Astrocyte of the spinal cord (primary cell): ENCODE measurements at regions not wholly inside any gene's neighbourhood (a gene's known extent, or its start where the extent isn't known, plus 50 kb on each side); places are given as distances from the start of the nearest gene placed in this dataset.

Experiments
- DNase-seq: peaks from one replicate; pipeline ENCODE4 v3.0.0; 2011; ENCODE audit warnings: low read depth, low spot score
- H3K4me3 ChIP-seq: 2 replicates; pipeline ENCODE4 v1.5.1; 2011; ENCODE audit warnings: low read depth, mild to moderate bottlenecking, low read length, moderate library complexity
- CTCF ChIP-seq: IDR thresholded peaks from 2 replicates; pipeline ENCODE4 v1.5.1; 2012; ENCODE audit warnings: low read depth, mild to moderate bottlenecking, low read length, inconsistent platforms
- in situ Hi-C: cut with HindIII; loops from 2 replicates; pipeline ENCODE4 v1.10.0; 2017; ENCODE audit warnings: low sequenced_read_pairs

- in situ Hi-C loops: no loop called here
- DNase-seq: no peak
- no peak overlapping the region for H3K4me3 ChIP-seq
- no peak for TF ChIP-seq CTCF
These were observed 78.8 kb downstream of the INSIG2 start for GRCh38 chr2:118167026-118167425.

GRCh38 chr2:118166242-118166641, 78.0 kb downstream of the INSIG2 start:
- no peak overlapping the region for H3K4me3 ChIP-seq
- no peak for DNase-seq
- no peak for TF ChIP-seq CTCF
- in situ Hi-C loops: no loop called here

- in situ Hi-C loops: no loop called here
- no peak overlapping the region for H3K4me3 ChIP-seq
- no peak for DNase-seq
- TF ChIP-seq CTCF: no peak
These were observed 77.3 kb downstream of the INSIG2 start for GRCh38 chr2:118165595-118165994.
